Neural progenitor cell (in vitro differentiated cells): ENCODE measurements at regions not wholly inside any gene's neighbourhood (a gene's known extent, or its start where the extent isn't known, plus 50 kb on each side); places are given as distances from the start of the nearest gene placed in this dataset.

Experiments
- CTCF ChIP-seq: fragments of 200-600 bp; sonication (generic); IDR thresholded peaks from 2 replicates; pipeline ENCODE4 v1.5.1; 2017; ENCODE audit warnings: antibody characterized with exemption, mild to moderate bottlenecking
- EZH2 ChIP-seq: fragments of 200-600 bp; sonication (generic); IDR thresholded peaks from 2 replicates; pipeline ENCODE4 v1.6.1; 2017; ENCODE audit warnings: antibody characterized with exemption, mild to moderate bottlenecking, moderate library complexity

- TF ChIP-seq CTCF (no peak), EZH2 (no peak)
Observed at GRCh38 chr2:160918258-160918657, 242.0 kb upstream of the TANK start.
